ENCODE measurements at regions not wholly inside any gene's neighbourhood (a gene's known extent, or its start where the extent isn't known, plus 50 kb on each side); places are given as distances from the start of the nearest gene placed in this dataset.
"Not testable (repeated sequence)": the region's sequence is repeated elsewhere in the genome, so short reads cannot be mapped to it uniquely, and the experiment has no call there.

DNA sequence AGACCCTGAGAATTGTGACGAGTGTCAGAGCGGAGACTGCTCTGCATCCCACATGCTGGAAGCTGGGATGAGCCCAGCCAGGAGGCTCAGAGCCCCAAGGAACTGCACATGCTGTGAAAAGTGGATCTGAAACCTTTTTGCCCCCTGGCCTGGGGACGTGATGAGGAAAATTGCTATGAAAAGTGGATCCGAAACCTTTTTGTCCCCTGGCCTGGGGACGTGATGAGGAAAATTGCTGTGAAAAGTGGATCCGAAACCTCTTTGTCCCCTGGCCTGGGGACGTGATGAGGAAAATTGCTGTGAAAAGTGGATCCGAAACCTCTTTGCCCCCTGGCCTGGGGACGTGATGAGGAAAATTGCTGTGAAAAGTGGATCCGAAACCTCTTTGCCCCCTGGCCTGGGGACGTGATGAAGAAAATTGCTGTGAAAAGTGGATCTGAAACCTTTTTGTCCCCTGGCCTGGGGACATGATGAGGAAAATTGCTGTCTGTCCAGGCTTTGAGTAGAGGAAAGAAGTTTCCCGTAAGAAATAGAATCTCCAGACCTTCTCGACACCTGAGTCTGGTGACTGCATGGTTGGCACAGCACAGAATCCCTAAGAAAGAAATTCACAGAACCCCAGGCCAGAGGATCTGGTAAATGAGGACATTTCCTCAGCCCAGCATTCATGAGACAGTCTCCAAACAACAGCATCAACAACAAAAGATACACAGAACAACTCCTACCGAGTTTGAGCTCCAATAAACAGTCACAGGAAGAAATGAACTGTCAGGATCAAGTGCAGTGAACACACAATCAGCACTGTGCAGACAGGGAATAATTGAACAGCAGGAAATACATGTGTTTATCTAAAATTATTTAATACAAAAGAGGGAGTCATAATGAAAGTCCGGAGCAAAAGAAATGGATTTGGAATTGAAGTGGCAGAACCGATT, 188.8 kb downstream of the LAT start:
- not testable (repeated sequence) for TF ChIP-seq POLR2AphosphoS5, EP300, POLR2A (IDR thresholded peaks at IDR 0.05)
- TF ChIP-seq, protein P1, sequence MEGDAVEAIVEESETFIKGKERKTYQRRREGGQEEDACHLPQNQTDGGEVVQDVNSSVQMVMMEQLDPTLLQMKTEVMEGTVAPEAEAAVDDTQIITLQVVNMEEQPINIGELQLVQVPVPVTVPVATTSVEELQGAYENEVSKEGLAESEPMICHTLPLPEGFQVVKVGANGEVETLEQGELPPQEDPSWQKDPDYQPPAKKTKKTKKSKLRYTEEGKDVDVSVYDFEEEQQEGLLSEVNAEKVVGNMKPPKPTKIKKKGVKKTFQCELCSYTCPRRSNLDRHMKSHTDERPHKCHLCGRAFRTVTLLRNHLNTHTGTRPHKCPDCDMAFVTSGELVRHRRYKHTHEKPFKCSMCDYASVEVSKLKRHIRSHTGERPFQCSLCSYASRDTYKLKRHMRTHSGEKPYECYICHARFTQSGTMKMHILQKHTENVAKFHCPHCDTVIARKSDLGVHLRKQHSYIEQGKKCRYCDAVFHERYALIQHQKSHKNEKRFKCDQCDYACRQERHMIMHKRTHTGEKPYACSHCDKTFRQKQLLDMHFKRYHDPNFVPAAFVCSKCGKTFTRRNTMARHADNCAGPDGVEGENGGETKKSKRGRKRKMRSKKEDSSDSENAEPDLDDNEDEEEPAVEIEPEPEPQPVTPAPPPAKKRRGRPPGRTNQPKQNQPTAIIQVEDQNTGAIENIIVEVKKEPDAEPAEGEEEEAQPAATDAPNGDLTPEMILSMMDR (IDR thresholded peaks at IDR 0.05): not testable (repeated sequence)

All from sigmoid colon (tissue), 4 donors.